ENCODE measurements at regions not wholly inside any gene's neighbourhood (a gene's known extent, or its start where the extent isn't known, plus 50 kb on each side); places are given as distances from the start of the nearest gene placed in this dataset.

DNA sequence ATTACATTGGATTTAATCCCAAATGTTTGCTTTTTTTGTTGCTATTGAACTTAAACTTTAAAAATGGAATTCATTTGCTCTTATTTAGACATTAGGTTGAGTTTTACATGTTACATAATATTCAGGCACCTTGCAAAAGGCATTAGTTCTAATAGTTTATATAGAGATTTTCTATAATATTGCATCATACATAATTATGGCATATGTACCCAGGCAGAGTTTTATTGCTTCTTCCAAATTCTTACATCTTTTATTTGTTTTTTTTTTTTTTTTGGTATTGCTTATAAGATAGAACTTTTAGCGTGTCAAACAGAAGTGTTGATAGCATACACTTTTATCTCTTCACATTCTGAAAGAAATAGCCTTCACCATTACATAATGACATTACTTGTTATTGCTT is 487.7 kb downstream of the GABRG1 start:
- FAIRE-seq (no peak), ATAC-seq (no peak), DNase-seq (ENCODE audit: low spot score) (no peak)
- no peaks in the 10 kb centered on the region for H3K4me1 ChIP-seq (ENCODE audit: insufficient read depth, low read length)
- H3K79me2 ChIP-seq (ENCODE audit: insufficient read depth, low read length): no peaks in the 10 kb centered on the region
- CTCF ChIA-PET (ENCODE audit: low intra/inter-chr PET ratio, low total read pairs): no interaction called here
- no peak overlapping the region for H2AFZ ChIP-seq (ENCODE audit: low read length)
- WGBS (ENCODE audit: low lambda C conversion rate): 6% methylated on average over 1 of the region's 1 CpG
- no peak overlapping the region for H3K27ac ChIP-seq (ENCODE audit: extremely low read length, insufficient read depth, low read length)
- no peaks in the 10 kb centered on the region for H3K27me3 ChIP-seq (ENCODE audit: control insufficient read depth in 1 of 2, insufficient read depth in 2 of 2, low read length in 2 of 2)
- H3K9ac ChIP-seq (ENCODE audit: insufficient read depth, low read depth, low read length): no peak overlapping the region
- POLR2A ChIA-PET: no interaction called here
- intact Hi-C loops (cut with micrococcal nuclease; ENCODE audit: unreplicated experiment): no loop called here
- no peaks in the 10 kb centered on the region for H3K36me3 ChIP-seq (replicated peaks in 1 of 2; ENCODE audit: control insufficient read depth in 1 of 2, insufficient read depth in 2 of 2, low read length in 2 of 2)
- BruUV-seq (replicated peaks): no TSS peak
- no peak overlapping the region for H3K4me3 ChIP-seq (replicated peaks in 1 of 3; ENCODE audit: insufficient read depth in 1 of 3, low read depth in 2 of 3, low read length in 3 of 3)
- H3K4me2 ChIP-seq (ENCODE audit: low read depth, low read length): no peak overlapping the region
- in situ Hi-C loops (cut with HindIII; ENCODE audit: extremely low pct_ligation_motif_present, low pct_unique_long_range_greater_than_20kb): no loop called here
- H4K20me1 ChIP-seq (ENCODE audit: insufficient read depth, low read length): no peaks in the 10 kb centered on the region
- 0 out of 2 replicates have a peak, but pooled peaks cover 1% of the 10 kb centered on the region for H3K9me3 ChIP-seq (ENCODE audit: low read length)
- TF ChIP-seq SMAD9 (CRISPR knock-in tag; IDR thresholded peaks at IDR 0.05) (no peak), RBFOX2 (IDR thresholded peaks at IDR 0.05; ENCODE audit: low read depth, low read length) (no peak), CEBPB (IDR thresholded peaks at IDR 0.05; ENCODE audit: borderline replicate concordance, low read depth, low read length) (peak; percentile 28; the same call in 1 of the 2 replicates), ZBTB40 (IDR thresholded peaks at IDR 0.05) (no peak), ZBTB40 (CRISPR knock-in tag; IDR thresholded peaks at IDR 0.05) (no peak), ZNF256 (CRISPR knock-in tag; conservative IDR thresholded peaks at IDR 0.05) (no peak), ZBTB42 (CRISPR knock-in tag; IDR thresholded peaks at IDR 0.05) (no peak)
- TF ChIP-seq, protein P1, sequence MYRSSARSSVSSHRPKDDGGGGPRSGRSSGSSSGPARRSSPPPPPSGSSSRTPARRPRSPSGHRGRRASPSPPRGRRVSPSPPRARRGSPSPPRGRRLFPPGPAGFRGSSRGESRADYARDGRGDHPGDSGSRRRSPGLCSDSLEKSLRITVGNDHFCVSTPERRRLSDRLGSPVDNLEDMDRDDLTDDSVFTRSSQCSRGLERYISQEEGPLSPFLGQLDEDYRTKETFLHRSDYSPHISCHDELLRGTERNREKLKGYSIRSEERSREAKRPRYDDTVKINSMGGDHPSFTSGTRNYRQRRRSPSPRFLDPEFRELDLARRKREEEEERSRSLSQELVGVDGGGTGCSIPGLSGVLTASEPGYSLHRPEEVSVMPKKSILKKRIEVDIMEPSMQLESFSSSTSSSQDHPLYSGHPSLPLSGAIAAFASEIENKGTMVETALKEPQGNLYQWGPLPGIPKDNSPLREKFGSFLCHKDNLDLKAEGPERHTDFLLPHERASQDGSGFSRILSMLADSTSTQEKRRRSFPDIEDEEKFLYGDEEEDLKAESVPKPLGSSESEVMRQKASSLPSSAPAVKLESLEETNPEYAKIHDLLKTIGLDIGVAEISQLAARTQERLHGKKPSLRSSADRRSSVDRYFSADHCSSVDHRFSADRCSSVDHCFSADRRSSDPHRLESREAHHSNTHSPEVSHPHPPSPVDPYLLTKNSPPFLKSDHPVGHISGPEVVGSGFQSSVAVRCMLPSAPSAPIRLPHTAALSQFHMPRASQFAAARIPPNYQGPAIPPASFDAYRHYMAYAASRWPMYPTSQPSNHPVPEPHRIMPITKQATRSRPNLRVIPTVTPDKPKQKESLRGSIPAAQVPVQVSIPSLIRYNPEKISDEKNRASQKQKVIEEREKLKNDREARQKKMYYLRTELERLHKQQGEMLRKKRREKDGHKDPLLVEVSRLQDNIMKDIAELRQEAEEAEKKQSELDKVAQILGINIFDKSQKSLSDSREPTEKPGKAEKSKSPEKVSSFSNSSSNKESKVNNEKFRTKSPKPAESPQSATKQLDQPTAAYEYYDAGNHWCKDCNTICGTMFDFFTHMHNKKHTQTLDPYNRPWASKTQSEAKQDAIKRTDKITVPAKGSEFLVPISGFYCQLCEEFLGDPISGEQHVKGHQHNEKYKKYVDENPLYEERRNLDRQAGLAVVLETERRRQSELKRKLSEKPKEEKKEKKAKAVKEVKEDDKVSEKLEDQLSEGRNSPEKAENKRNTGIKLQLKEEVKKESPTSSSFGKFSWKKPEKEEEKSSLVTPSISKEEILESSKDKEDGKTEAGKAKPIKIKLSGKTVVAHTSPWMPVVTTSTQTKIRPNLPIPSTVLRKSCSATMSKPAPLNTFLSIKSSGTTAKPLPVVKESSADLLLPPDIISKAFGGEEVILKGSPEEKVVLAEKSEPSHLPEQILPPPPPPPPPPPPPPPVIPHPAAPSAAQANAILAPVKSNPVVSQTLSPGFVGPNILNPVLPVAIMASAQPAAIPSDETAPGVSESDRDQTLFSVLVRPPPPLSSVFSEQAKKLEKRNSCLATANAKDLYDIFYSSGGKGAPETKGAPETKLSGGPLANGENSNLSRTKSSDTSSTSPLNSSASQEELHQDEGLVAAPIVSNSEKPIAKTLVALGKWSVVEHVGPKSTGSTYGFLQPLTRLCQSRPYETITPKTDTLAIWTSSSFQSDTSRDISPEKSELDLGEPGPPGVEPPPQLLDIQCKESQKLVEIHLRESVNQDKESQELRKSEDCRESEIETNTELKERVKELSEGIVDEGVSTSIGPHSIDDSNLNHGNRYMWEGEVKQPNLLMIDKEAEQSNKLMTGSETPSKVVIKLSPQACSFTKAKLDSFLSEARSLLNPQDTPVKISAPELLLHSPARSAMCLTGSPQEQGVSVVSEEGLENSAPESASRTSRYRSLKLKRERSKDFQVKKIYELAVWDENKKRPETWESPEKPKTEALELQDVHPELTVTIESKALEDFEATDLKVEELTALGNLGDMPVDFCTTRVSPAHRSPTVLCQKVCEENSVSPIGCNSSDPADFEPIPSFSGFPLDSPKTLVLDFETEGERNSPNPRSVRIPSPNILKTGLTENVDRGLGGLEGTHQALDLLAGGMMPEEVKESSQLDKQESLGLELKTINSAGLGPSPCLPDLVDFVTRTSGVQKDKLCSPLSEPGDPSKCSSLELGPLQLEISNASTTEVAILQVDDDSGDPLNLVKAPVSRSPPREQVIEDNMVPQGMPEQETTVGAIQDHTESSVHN (CRISPR knock-in tag; IDR thresholded peaks at IDR 0.05): no peak

Measured in HepG2 (cell line).